Breast epithelium (tissue), 3 donors: ENCODE measurements at regions not wholly inside any gene's neighbourhood (a gene's known extent, or its start where the extent isn't known, plus 50 kb on each side); places are given as distances from the start of the nearest gene placed in this dataset.

Experiments used
- CTCF ChIP-seq, 3 donors: fragments of 450-650 bp; IDR thresholded peaks; one replicate each; pipeline ENCODE4 v1.5.1; 2016 to 2017; ENCODE audit warnings: antibody characterized with exemption in 3 of 3, mild to moderate bottlenecking in 3 of 3, moderate library complexity in 3 of 3
- POLR2A ChIP-seq: fragments of 450-650 bp; IDR thresholded peaks from one replicate; pipeline ENCODE4 v1.6.1; 2016; ENCODE audit warnings: antibody characterized with exemption, mild to moderate bottlenecking, moderate library complexity
- POLR2AphosphoS5 ChIP-seq, 3 donors: sonication (generic); formaldehyde crosslinking; IDR thresholded peaks; one replicate each; pipeline ENCODE4 v1.6.1; 2017; ENCODE audit warnings: antibody characterized with exemption in 3 of 3

DNA sequence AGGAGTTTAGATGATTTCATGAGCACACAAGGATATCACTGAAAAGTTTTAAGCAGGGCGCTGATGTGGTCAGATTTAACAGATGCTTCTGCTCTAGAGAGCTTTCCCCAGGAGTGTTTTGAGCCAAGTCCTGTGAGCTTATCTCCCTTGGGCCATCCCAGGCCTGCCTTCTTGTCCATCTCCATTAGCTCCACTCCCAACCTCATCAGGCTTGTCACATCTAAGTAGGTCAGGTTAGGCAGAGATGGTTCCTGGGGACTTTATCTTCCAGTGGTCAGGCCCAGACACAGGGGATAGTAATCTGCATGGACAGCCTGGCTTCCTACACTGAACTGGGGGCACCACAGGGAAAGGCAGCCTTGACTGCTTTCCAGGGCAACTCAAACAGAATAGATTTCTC lies 145.4 kb upstream of the SRRM4 start:
- TF ChIP-seq POLR2AphosphoS5 (IDR thresholded peaks at IDR 0.05) (no peak), CTCF (IDR thresholded peaks at IDR 0.05) (no peak), POLR2A (no peak)
